ENCODE measurements at regions not wholly inside any gene's neighbourhood (a gene's known extent, or its start where the extent isn't known, plus 50 kb on each side); places are given as distances from the start of the nearest gene placed in this dataset.

GRCh38 chr4:81572402-81572801, 100.7 kb upstream of the RASGEF1B start:
- DNase-seq (ENCODE audit: low read depth in 1 of 2, low spot score in 1 of 2), result no peak

DNA sequence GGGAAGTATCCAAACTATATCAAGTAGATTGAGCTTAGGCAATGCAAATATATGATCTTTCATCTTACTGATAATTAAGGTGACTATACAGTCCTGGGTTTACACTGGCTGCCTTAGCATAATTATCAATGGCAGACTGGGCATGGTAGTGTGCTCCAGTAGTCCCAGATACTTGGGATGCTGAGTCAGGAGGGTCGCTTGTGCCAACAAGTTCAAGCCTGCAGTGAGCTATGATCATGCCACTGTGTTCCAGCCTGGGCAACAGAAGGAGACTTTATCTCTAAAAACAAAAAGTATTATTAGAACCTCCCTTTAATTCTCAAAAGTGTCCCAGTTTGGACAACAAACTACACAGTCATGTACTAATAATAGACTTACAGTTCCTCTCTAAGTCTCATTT, 99.4 kb upstream of the RASGEF1B start:
- DNase-seq (ENCODE audit: low read depth in 1 of 2, low spot score in 1 of 2), result no peak

GRCh38 chr4:81566161-81566591, 94.5 kb upstream of the RASGEF1B start:
- DNase-seq (ENCODE audit: low read depth in 1 of 2, low spot score in 1 of 2), result no peak

GRCh38 chr4:81565142-81565870, 93.6 kb upstream of the RASGEF1B start:
- DNase-seq (ENCODE audit: low read depth in 1 of 2, low spot score in 1 of 2), result no peak

DNA sequence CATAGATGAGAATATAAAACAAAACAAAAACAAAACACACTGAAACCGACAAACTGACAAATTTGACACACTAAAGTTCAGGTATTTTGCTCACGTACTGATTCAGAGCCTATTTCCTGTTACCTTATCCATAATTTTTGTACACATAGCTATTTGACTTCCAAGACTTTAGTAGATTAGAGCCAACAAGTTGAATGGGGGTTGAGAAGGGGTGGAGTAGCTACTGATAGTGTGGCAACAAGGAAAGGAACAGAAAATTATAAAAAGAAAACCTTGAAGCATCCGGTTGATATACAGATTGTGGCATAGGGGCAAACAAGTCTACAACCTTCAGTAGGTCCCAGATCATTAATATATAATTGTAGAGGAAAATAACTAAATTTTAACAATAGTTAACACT, 92.3 kb upstream of the RASGEF1B start:
- DNase-seq (ENCODE audit: low read depth in 1 of 2, low spot score in 1 of 2), result no peak

- no peak for DNase-seq (ENCODE audit: low read depth in 1 of 2, low spot score in 1 of 2)
Measured at GRCh38 chr4:81562093-81562492, 90.4 kb upstream of the RASGEF1B start.

GRCh38 chr4:81557306-81557705, 85.6 kb upstream of the RASGEF1B start:
- no peak for DNase-seq (ENCODE audit: low read depth in 1 of 2, low spot score in 1 of 2)

DNA sequence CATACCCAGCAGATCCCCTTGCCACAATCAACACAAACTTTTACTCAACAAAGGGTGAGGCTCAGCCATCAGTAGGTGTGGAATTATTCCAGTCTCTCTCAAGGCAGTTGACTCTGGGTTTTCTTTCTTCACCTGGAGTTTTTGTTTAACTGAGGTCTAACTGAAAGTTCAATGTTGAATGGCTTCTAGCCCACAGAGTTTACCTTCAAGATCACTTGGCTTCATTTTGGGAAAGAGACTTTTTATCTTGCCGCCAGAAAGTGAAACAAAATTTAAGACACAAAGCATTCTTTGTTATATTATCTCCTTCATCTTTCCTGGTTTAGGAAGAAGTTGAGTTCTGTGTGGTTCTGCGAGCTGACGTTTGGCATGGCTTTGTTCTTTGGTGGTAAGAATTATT, 83.8 kb upstream of the RASGEF1B start:
- no peak for DNase-seq (ENCODE audit: low read depth in 1 of 2, low spot score in 1 of 2)

DNA sequence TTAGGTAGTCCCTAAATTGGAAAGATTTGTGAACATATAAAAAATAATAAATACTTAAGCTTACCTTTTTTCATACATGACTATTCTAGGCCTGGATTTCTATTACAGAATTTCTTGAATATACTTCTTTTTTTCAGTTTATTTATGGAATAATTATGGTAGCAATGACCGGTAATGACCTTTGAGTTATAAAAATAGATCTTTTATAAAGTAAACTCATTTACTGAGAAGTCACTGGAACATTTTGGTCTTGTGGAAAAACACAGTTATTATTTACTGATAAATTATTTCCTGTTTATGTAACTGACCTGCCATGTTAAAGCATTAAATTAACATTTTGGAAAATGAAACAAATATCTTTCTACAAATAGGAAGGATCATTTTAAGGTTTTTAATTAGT, 80.4 kb upstream of the RASGEF1B start:
- no peak for DNase-seq (ENCODE audit: low read depth in 1 of 2, low spot score in 1 of 2)

GRCh38 chr4:81550388-81550859, 78.7 kb upstream of the RASGEF1B start:
- DNase-seq (ENCODE audit: low read depth in 1 of 2, low spot score in 1 of 2), result no peak

GRCh38 chr4:81549984-81550383, 78.3 kb upstream of the RASGEF1B start:
- no peak for DNase-seq (ENCODE audit: low read depth in 1 of 2, low spot score in 1 of 2)

GRCh38 chr4:81546777-81547176, 75.1 kb upstream of the RASGEF1B start:
- DNase-seq (ENCODE audit: low read depth in 1 of 2, low spot score in 1 of 2), result no peak

DNA sequence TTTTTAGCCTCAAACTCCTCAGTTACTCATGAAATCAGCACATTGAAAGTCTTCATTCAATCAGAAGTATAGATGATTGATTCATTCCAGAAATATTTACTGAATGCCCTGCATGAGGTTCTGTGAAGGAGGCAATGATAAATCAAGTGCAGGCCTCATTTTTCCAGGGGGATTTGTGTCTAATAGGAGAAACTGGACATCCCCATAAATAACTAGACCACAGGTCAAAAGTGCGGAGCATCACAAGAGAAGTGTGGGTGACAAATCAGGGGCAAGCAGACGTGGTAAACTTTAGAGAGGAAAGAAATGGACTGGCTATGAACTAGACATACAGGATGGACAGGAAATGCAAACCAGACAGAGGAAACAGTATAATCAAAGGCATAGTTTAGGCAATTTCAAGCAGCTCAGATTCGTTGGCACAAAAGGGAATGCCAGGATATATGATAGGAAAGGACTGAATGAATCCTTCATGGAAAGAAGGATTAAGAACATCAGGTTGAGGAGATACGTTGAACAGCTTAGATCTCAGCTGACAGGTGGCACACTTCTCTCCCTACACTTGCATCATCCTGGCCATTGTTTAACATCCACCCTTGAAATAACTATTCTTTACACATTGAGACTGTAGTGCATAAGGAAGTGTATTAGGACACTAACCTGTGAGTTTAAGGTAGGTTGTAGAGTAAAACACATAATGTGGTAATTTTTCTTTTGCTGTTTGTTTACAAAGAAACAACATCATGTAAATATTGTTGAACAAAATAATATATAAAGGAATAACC, 69.6 kb upstream of the RASGEF1B start:
- DNase-seq (ENCODE audit: low read depth in 1 of 2, low spot score in 1 of 2), result no peak

DNA sequence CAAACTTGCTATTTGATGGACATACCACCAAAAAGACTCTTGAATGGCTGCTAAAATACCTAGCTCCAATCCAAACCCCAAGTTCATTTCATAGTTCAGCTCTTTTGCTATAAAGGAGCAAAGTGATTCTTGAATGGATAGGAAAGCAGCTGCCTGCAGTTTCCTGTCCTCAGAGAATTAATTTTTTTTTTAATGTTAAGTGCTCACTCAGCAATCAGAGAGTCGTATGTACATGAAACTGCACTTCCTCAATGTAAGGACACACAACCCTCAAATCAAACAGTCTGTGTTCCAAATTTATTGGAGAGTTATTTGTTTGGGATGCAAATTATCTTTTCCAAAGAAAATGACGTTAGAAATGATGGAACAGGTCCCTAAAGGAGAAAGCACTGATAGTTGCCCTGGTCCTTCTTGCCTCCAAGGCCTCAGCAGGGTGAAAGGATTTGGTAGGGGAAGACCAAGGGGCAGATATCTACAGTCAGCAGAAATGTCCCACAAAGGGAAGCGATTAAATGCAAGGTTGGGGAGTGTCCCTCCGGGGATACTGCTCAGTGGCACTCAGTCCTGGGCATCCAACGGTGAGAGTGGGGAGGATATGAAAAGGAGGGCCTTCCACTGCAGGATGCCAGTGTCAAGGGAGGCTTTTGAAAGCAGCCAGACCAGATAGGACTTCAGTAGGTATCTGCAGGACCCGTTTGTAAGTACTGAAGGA, 67.2 kb upstream of the RASGEF1B start:
- DNase-seq (ENCODE audit: low read depth in 1 of 2, low spot score in 1 of 2), result no peak

DNA sequence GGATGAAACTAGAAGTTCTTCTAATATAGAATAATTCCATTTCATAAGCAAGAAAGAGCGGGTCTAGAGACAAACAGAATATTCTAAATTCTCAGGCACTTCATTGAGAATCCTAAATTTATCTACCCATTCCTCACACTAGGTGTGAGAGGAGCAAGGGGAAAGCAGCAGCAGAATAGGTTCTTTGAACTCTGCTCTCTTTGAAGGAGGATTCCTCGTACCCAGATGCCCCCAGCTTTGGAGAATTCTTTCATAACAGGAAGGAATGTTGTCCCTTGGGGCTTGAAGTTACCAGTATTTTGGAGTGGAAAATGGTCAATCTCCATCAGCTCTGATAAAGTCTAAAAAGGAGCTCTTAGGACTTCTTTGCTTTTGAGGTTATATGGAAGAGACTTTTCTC, 59.7 kb upstream of the RASGEF1B start:
- DNase-seq (ENCODE audit: low read depth in 1 of 2, low spot score in 1 of 2), result no peak

DNA sequence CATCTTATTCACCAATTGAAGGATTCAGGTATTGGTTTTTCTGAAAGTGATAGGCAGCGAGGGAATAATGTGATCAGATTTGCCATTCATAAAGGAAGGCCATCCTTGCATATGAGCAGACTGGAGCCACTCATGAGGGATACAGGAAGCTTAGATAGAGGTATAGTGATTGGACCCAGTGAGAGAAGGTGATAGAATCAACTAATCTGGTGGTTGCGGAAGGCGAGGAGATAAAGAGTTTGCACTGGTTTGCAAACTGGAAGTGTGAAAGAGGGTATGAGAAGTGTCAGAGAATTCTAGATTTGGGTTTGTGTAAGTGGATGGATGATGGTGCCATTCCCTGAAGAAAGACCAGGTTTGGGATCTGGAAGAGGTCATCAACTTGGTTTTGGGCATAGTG, 57.3 kb upstream of the RASGEF1B start:
- no peak for DNase-seq (ENCODE audit: low read depth in 1 of 2, low spot score in 1 of 2)

GRCh38 chr4:81528200-81528599, 56.5 kb upstream of the RASGEF1B start:
- no peak for DNase-seq (ENCODE audit: low read depth in 1 of 2, low spot score in 1 of 2)

GRCh38 chr4:81527709-81528108, 56.0 kb upstream of the RASGEF1B start:
- no peak for DNase-seq (ENCODE audit: low read depth in 1 of 2, low spot score in 1 of 2)

DNA sequence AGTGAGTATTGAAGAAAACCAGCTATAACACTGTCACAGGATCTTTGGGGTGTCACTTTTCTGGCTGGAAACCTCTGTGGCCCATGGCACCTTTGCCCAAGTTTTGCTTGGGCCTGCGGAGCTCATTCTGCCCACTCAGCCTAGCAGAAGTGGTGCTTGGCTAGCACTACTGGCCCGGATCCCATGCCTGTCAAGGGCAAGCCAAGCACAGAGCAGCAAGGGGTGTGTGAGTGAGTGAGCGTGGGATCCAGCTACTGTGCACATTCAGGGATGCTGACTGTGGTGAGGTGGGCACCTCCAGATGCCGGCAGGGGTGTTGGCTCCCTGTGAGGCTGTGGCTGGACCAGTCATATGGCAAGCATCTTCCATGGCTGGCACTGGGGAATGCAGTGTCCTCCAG, 55.4 kb upstream of the RASGEF1B start:
- DNase-seq (ENCODE audit: low read depth in 1 of 2, low spot score in 1 of 2), result no peak

DNA sequence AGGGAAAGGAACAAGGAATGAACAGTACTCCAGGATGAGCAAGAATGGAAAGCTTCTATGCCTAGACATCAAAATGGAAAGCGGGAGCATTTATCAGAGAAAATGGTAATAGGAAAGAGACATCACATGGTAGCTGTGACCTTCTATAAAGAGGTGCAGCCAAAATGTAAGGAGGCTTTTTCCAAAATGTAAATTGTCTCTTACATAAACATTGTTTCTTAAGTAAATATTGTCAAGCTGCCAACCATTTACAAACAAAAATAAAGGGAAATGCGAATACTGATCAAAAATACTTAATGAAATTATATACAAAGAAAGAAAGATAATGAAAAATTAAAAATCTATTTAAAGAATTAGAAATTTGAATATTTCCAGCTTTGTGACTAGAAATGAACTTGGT, 55.0 kb upstream of the RASGEF1B start:
- DNase-seq (ENCODE audit: low read depth in 1 of 2, low spot score in 1 of 2), result no peak

DNA sequence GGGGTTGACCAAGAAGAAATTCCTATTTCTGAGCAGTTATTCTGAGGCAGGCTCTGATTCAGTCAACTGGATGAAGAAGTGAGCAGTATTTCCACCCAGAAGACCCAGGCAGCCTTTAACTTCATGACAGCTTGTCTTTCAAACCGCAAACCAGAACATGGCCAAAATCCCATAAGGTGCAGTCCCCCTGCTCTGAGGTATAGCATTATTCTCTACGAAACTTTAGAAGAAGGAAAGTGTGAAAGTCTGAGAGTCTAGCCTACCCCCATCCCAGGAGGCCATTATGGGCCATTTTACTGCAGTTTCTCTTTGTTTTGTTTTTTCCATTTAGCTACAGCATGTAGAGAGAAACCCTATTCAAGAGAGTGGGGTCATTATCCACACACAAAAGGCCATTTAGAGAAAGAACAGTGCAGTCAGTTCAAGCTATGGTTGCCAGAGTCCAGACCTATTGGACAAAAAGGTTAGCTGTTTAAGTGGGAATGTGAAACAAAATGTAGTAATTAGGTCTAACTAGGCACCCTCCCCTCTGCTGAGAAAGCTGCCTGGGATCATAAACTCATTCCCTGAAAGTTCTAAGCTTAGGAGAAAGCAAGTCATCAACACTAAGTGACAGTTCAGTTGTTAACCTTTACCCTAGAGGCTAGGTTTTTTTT, 52.1 kb upstream of the RASGEF1B start:
- no peak for DNase-seq (ENCODE audit: low read depth in 1 of 2, low spot score in 1 of 2)
